ENCODE measurements at regions not wholly inside any gene's neighbourhood (a gene's known extent, or its start where the extent isn't known, plus 50 kb on each side); places are given as distances from the start of the nearest gene placed in this dataset.

GRCh38 chr7:46830-47140, 145.6 kb upstream of the FAM20C start:
- no peak for TF ChIP-seq CTCF (IDR thresholded peaks at IDR 0.05; ENCODE audit: low read depth, low read length)
- no peak for TF ChIP-seq POLR2A (IDR thresholded peaks at IDR 0.05; ENCODE audit: extremely low read depth, insufficient read length)
- no peak for TF ChIP-seq MAX (IDR thresholded peaks at IDR 0.05; ENCODE audit: low read depth, low read length)

Measured in NB4 (cell line).